ENCODE measurements at regions not wholly inside any gene's neighbourhood (a gene's known extent, or its start where the extent isn't known, plus 50 kb on each side); places are given as distances from the start of the nearest gene placed in this dataset.

DNA sequence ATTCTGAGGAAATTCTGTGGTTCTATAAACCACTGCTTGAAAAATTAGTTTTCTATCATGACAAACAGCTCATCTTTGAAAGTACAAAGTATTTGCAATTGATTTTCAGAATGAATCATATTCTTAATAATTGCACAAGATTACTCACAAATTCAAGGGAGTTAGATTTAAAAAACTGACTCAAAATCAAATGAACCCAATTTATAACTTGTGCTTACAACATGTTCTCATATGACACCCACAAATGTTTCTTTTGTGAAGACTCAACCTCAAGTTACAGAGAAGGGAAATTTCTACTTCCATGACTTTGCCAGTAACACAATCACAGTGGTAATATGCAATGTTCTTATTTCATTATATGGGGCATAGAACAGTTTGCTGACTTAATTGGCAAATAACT, 272.0 kb upstream of the ACTBL2 start:
- TF ChIP-seq, protein P1, sequence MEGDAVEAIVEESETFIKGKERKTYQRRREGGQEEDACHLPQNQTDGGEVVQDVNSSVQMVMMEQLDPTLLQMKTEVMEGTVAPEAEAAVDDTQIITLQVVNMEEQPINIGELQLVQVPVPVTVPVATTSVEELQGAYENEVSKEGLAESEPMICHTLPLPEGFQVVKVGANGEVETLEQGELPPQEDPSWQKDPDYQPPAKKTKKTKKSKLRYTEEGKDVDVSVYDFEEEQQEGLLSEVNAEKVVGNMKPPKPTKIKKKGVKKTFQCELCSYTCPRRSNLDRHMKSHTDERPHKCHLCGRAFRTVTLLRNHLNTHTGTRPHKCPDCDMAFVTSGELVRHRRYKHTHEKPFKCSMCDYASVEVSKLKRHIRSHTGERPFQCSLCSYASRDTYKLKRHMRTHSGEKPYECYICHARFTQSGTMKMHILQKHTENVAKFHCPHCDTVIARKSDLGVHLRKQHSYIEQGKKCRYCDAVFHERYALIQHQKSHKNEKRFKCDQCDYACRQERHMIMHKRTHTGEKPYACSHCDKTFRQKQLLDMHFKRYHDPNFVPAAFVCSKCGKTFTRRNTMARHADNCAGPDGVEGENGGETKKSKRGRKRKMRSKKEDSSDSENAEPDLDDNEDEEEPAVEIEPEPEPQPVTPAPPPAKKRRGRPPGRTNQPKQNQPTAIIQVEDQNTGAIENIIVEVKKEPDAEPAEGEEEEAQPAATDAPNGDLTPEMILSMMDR (IDR thresholded peaks at IDR 0.05; ENCODE audit: borderline replicate concordance, extremely low read depth, low read length, poor library complexity, severe bottlenecking) = no peak
- no peak for TF ChIP-seq EZH2 (IDR thresholded peaks at IDR 0.05; ENCODE audit: borderline replicate concordance, low read depth, low read length, severe bottlenecking)
